HG02884 (cell line): ENCODE measurements at regions not wholly inside any gene's neighbourhood (a gene's known extent, or its start where the extent isn't known, plus 50 kb on each side); places are given as distances from the start of the nearest gene placed in this dataset.
"Not testable (repeated sequence)": the region's sequence is repeated elsewhere in the genome, so short reads cannot be mapped to it uniquely, and the experiment has no call there.

Source experiments
- ATAC-seq: cut with Tn5 transposase; IDR thresholded peaks from one replicate; pipeline ENCODE4 v1.9.1; 2021; ENCODE audit warnings: mild to moderate bottlenecking, moderate library complexity; ENCODE audit not compliant: unreplicated experiment

GRCh38 chr7:136264304-136264703 lies 287.1 kb upstream of the MTPN start:
- ATAC-seq: not testable (repeated sequence)

- ATAC-seq: not testable (repeated sequence)
These were observed 286.1 kb upstream of the MTPN start for GRCh38 chr7:136263112-136263860.

GRCh38 chr7:136260591-136260990 lies 283.4 kb upstream of the MTPN start:
- not testable (repeated sequence) for ATAC-seq

- ATAC-seq: no peak
These were observed 281.9 kb upstream of the MTPN start for GRCh38 chr7:136259074-136259473.

- ATAC-seq: no peak
These were observed 279.3 kb upstream of the MTPN start for GRCh38 chr7:136256491-136256890.

GRCh38 chr7:136254148-136254547 lies 277.0 kb upstream of the MTPN start:
- ATAC-seq: no peak

GRCh38 chr7:136251826-136252225 lies 274.7 kb upstream of the MTPN start:
- no peak for ATAC-seq

GRCh38 chr7:136247211-136247610 lies 270.1 kb upstream of the MTPN start:
- ATAC-seq: no peak

GRCh38 chr7:136245327-136246004 lies 268.3 kb upstream of the MTPN start:
- no peak for ATAC-seq

GRCh38 chr7:136234040-136234439 lies 256.9 kb upstream of the MTPN start:
- ATAC-seq: no peak

- ATAC-seq: no peak
These were observed 253.1 kb upstream of the MTPN start for GRCh38 chr7:136230210-136230609.

- no peak for ATAC-seq
These were observed 252.6 kb upstream of the MTPN start for GRCh38 chr7:136229790-136230189.

- no peak for ATAC-seq
These were observed 251.0 kb upstream of the MTPN start for GRCh38 chr7:136228171-136228570.

- no peak for ATAC-seq
These were observed 237.2 kb upstream of the MTPN start for GRCh38 chr7:136214356-136214755.

GRCh38 chr7:136213012-136213411 lies 235.9 kb upstream of the MTPN start:
- no peak for ATAC-seq

GRCh38 chr7:136210664-136211063 lies 233.5 kb upstream of the MTPN start:
- no peak for ATAC-seq

- no peak for ATAC-seq
These were observed 232.9 kb upstream of the MTPN start for GRCh38 chr7:136210079-136210478.

- no peak for ATAC-seq
These were observed 228.8 kb upstream of the MTPN start for GRCh38 chr7:136205956-136206355.

- no peak for ATAC-seq
These were observed 221.0 kb upstream of the MTPN start for GRCh38 chr7:136198168-136198567.

- ATAC-seq: no peak
These were observed 217.7 kb upstream of the MTPN start for GRCh38 chr7:136194878-136195277.

- no peak for ATAC-seq
These were observed 216.8 kb upstream of the MTPN start for GRCh38 chr7:136193940-136194339.

GRCh38 chr7:136189506-136189998 lies 212.4 kb upstream of the MTPN start:
- ATAC-seq: no peak
